Mammary epithelial cell (primary cell): ENCODE measurements at regions not wholly inside any gene's neighbourhood (a gene's known extent, or its start where the extent isn't known, plus 50 kb on each side); places are given as distances from the start of the nearest gene placed in this dataset.

Experiments
- CTCF ChIP-seq, 2 donors: IDR thresholded peaks in 1 of 2; conservative IDR thresholded peaks in 1 of 2; 2 replicates each; pipeline ENCODE4 v1.5.1; 2011 to 2012; ENCODE audit warnings: inconsistent platforms in 2 of 2, low read length in 2 of 2, mild to moderate bottlenecking in 2 of 2, control low read depth in 1 of 2, low read depth in 1 of 2; ENCODE audit not compliant: insufficient read depth in 1 of 2; ENCODE audit errors: extremely low read depth in 1 of 2
- EZH2 ChIP-seq: IDR thresholded peaks from 2 replicates; pipeline ENCODE4 v1.6.1; 2012; ENCODE audit warnings: low read length, inconsistent platforms, borderline replicate concordance

GRCh38 chr6:113529196-113529595, 327.9 kb upstream of the MARCKS start:
- TF ChIP-seq CTCF (conservative IDR thresholded peaks at IDR 0.05 in 1 of 2, IDR thresholded peaks at IDR 0.05 in 1 of 2; ENCODE audit: extremely low read depth in 1 of 2, insufficient read depth in 1 of 2, low read depth in 1 of 2, low read length in 2 of 2), result no peak
- TF ChIP-seq EZH2, result no peak
